BLaER1 treated with 17β-estradiol and CSF1 and Interleukin-3, amounts not matched to agents 10 nM and 100 nM (cell line): ENCODE measurements at regions not wholly inside any gene's neighbourhood (a gene's known extent, or its start where the extent isn't known, plus 50 kb on each side); places are given as distances from the start of the nearest gene placed in this dataset.
"Not testable (repeated sequence)": the region's sequence is repeated elsewhere in the genome, so short reads cannot be mapped to it uniquely, and the experiment has no call there.

Source experiments
- H3K27ac ChIP-seq, 11 experiments: shearing (Covaris generic); formaldehyde crosslinking; 2 replicates each; pipeline ENCODE4 v1.8.1; 2022
- H3K27me3 ChIP-seq, 11 experiments: shearing (Covaris generic); formaldehyde crosslinking; 2 replicates each; pipeline ENCODE4 v1.8.1; 2022
- H3K36me3 ChIP-seq, 11 experiments: shearing (Covaris generic); formaldehyde crosslinking; 2 replicates each; pipeline ENCODE4 v1.8.1; 2022
- H3K4me1 ChIP-seq, 10 experiments: shearing (Covaris generic); formaldehyde crosslinking; 2 replicates each; pipeline ENCODE4 v1.8.1; 2022
- H3K4me2 ChIP-seq, 11 experiments: shearing (Covaris generic); formaldehyde crosslinking; 2 replicates each; pipeline ENCODE4 v1.8.1; 2022
- H3K4me3 ChIP-seq, 10 experiments: shearing (Covaris generic); formaldehyde crosslinking; 2 replicates each; pipeline ENCODE4 v1.8.1; 2022
- H3K9ac ChIP-seq, 11 experiments: shearing (Covaris generic); formaldehyde crosslinking; 2 replicates each; pipeline ENCODE4 v1.8.1; 2022
- H3K9me3 ChIP-seq, 11 experiments: shearing (Covaris generic); formaldehyde crosslinking; replicated peaks in 1 of 11; 2 replicates each; pipeline ENCODE4 v1.8.1; 2022
- H4K20me1 ChIP-seq, 11 experiments: shearing (Covaris generic); formaldehyde crosslinking; 2 replicates each; pipeline ENCODE4 v1.8.1; 2022
- Cebpa-rat ChIP-seq, 11 experiments: shearing (Covaris generic); IDR thresholded peaks; 2 replicates each; pipeline ENCODE4 v1.8.1; 2022

DNA sequence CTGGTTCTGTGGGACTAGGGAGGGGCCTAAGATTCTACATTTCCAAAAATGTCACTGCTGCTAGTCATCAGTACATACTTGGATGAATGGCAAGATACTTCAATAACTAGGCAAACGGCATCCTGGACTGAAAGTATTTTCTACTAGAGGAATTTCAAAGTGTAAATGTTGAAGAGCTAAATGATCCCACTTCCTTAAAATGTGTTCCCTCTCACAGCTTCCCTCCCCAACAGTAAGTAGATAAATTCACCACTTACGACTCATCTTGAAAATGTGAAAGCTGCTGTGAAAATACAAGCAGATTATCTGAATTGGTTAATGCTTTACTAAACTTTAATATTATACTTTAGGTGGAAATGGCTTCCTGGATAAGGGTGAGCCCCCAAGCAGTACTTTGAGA lies 1571.5 kb upstream of the WWC1 start:
- H3K9ac ChIP-seq, result no peak overlapping the region
- TF ChIP-seq Cebpa-rat (IDR thresholded peaks at IDR 0.05), result no peak
- no peaks in the 10 kb centered on the region for H3K27me3 ChIP-seq
- no peak overlapping the region for H3K27ac ChIP-seq
- H3K9me3 ChIP-seq, result no peaks in the 10 kb centered on the region
- peak overlapping the region in 1 of 11 experiments; percentile 11; a peak in 2 of 22 replicates for H3K4me2 ChIP-seq
- no peaks in the 10 kb centered on the region for H4K20me1 ChIP-seq
- H3K36me3 ChIP-seq, result no peaks in the 10 kb centered on the region
- no peak overlapping the region for H3K4me3 ChIP-seq
- H3K4me1 ChIP-seq, result peaks cover 0 to 20% (median 4%) of the 10 kb centered on the region in 10 experiments; a peak in 9 of 20 replicates

- no peak overlapping the region for H3K4me3 ChIP-seq
- TF ChIP-seq Cebpa-rat (IDR thresholded peaks at IDR 0.05), result 0 out of 22 replicates have a peak, but pooled peaks of 1 of the 11 experiments have one; percentile 31
- peak overlapping the region in 4 of 11 experiments; percentile 18 to 60 (median 29); a peak in 3 of 22 replicates for H3K4me2 ChIP-seq
- no peaks in the 10 kb centered on the region for H3K9me3 ChIP-seq
- no peaks in the 10 kb centered on the region for H4K20me1 ChIP-seq
- H3K4me1 ChIP-seq, result peaks cover 0 to 20% (median 4%) of the 10 kb centered on the region in 10 experiments; a peak in 9 of 20 replicates
- no peaks in the 10 kb centered on the region for H3K27me3 ChIP-seq
- H3K9ac ChIP-seq, result no peak overlapping the region
- no peaks in the 10 kb centered on the region for H3K36me3 ChIP-seq
- no peak overlapping the region for H3K27ac ChIP-seq
These were observed 1568.5 kb upstream of the WWC1 start for GRCh38 chr5:166722939-166723338.

- Histone ChIP-seq H3K27ac (no peak overlapping the region), H3K9ac (no peak overlapping the region), H3K36me3 (no peaks in the 10 kb centered on the region), H3K4me3 (no peak overlapping the region), H4K20me1 (no peaks in the 10 kb centered on the region), H3K4me2 (no peak overlapping the region), H3K4me1 (peaks cover 0 to 20% (median 4%) of the 10 kb centered on the region in 10 experiments; a peak in 9 of 20 replicates), H3K9me3 (no peaks in the 10 kb centered on the region), H3K27me3 (no peaks in the 10 kb centered on the region)
- no peak for TF ChIP-seq Cebpa-rat (IDR thresholded peaks at IDR 0.05)
These were observed 1567.2 kb upstream of the WWC1 start for GRCh38 chr5:166724284-166724683.

DNA sequence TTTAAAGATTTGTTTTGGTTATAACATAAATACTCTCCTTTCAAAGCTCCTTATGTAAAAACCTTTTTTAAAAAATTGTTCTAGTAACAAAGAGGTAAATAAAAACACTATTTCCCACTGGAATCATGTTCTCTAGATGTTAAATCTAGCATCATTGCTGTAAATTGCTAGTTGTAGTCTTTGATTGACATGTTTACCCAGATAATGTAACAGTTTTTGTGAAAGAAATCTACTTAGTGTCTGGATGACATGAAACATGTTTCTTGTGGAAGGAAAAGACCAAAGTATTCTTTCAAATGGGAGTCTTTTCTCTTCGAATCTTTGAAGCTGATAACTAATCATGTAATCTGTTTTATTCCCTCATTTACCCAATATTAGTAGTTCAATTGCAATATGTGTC lies 1565.9 kb upstream of the WWC1 start:
- H3K4me2 ChIP-seq, result no peak overlapping the region
- no peak overlapping the region for H3K9ac ChIP-seq
- H3K27me3 ChIP-seq, result no peaks in the 10 kb centered on the region
- no peak overlapping the region for H3K4me3 ChIP-seq
- TF ChIP-seq Cebpa-rat (IDR thresholded peaks at IDR 0.05), result no peak
- H3K27ac ChIP-seq, result no peak overlapping the region
- no peaks in the 10 kb centered on the region for H4K20me1 ChIP-seq
- H3K36me3 ChIP-seq, result no peaks in the 10 kb centered on the region
- H3K4me1 ChIP-seq, result peaks cover 0 to 9% (median 4%) of the 10 kb centered on the region in 10 experiments; a peak in 9 of 20 replicates
- no peaks in the 10 kb centered on the region for H3K9me3 ChIP-seq

- no peaks in the 10 kb centered on the region for H4K20me1 ChIP-seq
- peaks cover 0 to 8% (median 4%) of the 10 kb centered on the region in 10 experiments; a peak in 9 of 20 replicates for H3K4me1 ChIP-seq
- H3K27me3 ChIP-seq, result no peaks in the 10 kb centered on the region
- no peak overlapping the region for H3K4me2 ChIP-seq
- H3K36me3 ChIP-seq, result no peaks in the 10 kb centered on the region
- H3K27ac ChIP-seq, result no peak overlapping the region
- TF ChIP-seq Cebpa-rat (IDR thresholded peaks at IDR 0.05), result no peak
- no peak overlapping the region for H3K9ac ChIP-seq
- no peaks in the 10 kb centered on the region for H3K9me3 ChIP-seq
- no peak overlapping the region for H3K4me3 ChIP-seq
These were observed 1565.0 kb upstream of the WWC1 start for GRCh38 chr5:166726406-166726805.

GRCh38 chr5:166742951-166743350 lies 1548.5 kb upstream of the WWC1 start:
- not testable (repeated sequence) for H3K9ac ChIP-seq, H3K9me3 ChIP-seq, H3K36me3 ChIP-seq, H3K4me2 ChIP-seq, H3K4me1 ChIP-seq, H4K20me1 ChIP-seq, H3K27me3 ChIP-seq, H3K4me3 ChIP-seq, H3K27ac ChIP-seq

GRCh38 chr5:166746506-166746905 lies 1544.9 kb upstream of the WWC1 start:
- Histone ChIP-seq H3K36me3 (no peaks in the 10 kb centered on the region), H3K27ac (no peak overlapping the region), H3K4me1 (no peaks in the 10 kb centered on the region), H3K27me3 (no peaks in the 10 kb centered on the region), H3K9me3 (no peaks in the 10 kb centered on the region), H4K20me1 (no peaks in the 10 kb centered on the region), H3K9ac (no peak overlapping the region), H3K4me2 (no peak overlapping the region), H3K4me3 (no peak overlapping the region)
- no peak for TF ChIP-seq Cebpa-rat (IDR thresholded peaks at IDR 0.05)

GRCh38 chr5:166750376-166750775 lies 1541.1 kb upstream of the WWC1 start:
- TF ChIP-seq Cebpa-rat (IDR thresholded peaks at IDR 0.05), result no peak
- H3K36me3 ChIP-seq, result no peaks in the 10 kb centered on the region
- H3K4me1 ChIP-seq, result no peaks in the 10 kb centered on the region
- no peak overlapping the region for H3K9ac ChIP-seq
- no peaks in the 10 kb centered on the region for H4K20me1 ChIP-seq
- H3K27ac ChIP-seq, result no peak overlapping the region
- H3K9me3 ChIP-seq, result no peaks in the 10 kb centered on the region
- H3K4me2 ChIP-seq, result no peak overlapping the region
- H3K4me3 ChIP-seq, result no peak overlapping the region
- no peaks in the 10 kb centered on the region for H3K27me3 ChIP-seq

DNA sequence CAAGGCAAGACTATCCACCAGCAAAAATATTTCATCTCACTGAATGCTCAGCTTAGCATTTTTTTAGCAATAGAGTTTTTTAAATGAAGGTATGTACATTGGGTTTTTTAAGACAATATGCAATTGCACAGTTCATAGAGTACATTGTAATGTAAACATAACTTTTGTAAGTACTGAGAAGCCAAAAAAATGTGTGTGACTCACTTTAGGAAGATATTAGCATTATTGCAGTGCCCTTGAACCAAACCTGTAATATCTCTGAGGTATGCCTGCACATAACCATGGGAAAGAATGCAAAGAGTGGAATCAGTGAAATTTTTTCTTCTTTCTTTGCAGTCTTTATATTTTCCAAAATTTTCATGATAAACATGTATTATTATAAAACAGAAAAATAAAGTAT lies 1533.3 kb upstream of the WWC1 start:
- no peaks in the 10 kb centered on the region for H3K36me3 ChIP-seq
- H3K4me1 ChIP-seq, result no peaks in the 10 kb centered on the region
- H3K9ac ChIP-seq, result no peak overlapping the region
- H4K20me1 ChIP-seq, result no peaks in the 10 kb centered on the region
- H3K27me3 ChIP-seq, result no peaks in the 10 kb centered on the region
- no peak for TF ChIP-seq Cebpa-rat (IDR thresholded peaks at IDR 0.05)
- H3K4me2 ChIP-seq, result no peak overlapping the region
- no peak overlapping the region for H3K27ac ChIP-seq
- H3K9me3 ChIP-seq, result no peaks in the 10 kb centered on the region; a peak in 2 of 22 replicates
- no peak overlapping the region for H3K4me3 ChIP-seq

DNA sequence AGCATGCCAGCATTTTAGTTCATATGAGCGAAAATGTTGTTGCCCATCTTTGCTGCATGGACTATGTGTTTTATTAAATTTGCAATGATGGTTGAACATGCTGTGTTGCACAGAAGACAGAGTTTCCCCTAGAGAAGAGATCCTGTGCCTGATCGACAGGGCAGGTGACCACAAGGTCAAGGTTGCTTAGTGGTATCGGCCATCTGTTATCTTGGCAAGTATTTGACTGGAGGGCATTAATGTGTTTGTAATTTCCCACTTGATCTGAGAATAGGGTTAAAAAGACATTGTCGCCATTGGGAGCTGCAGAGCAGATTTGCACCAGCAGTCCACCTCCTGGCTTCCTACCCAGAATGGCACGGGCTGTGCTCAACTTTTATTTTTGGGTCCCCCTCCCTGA lies 1523.6 kb upstream of the WWC1 start:
- Histone ChIP-seq H3K4me2 (no peak overlapping the region), H3K27me3 (no peaks in the 10 kb centered on the region), H3K9ac (no peak overlapping the region), H3K27ac (no peak overlapping the region), H3K9me3 (peaks cover 0 to 14% (median 4%) of the 10 kb centered on the region in 11 experiments; a peak in 7 of 22 replicates), H3K4me1 (peaks cover 0 to 8% (median 0%) of the 10 kb centered on the region in 10 experiments; a peak in 3 of 20 replicates), H4K20me1 (no peaks in the 10 kb centered on the region), H3K4me3 (no peak overlapping the region), H3K36me3 (no peaks in the 10 kb centered on the region)
- no peak for TF ChIP-seq Cebpa-rat (IDR thresholded peaks at IDR 0.05)
